NK-92 treated with Interleukin-12 subunit alpha and Interleukin-12 subunit beta, amount 100 ng/mL, for 24 hours (cell line): ENCODE measurements at regions not wholly inside any gene's neighbourhood (a gene's known extent, or its start where the extent isn't known, plus 50 kb on each side); places are given as distances from the start of the nearest gene placed in this dataset.

ENCODE experiments used
- DNase-seq: peaks from one replicate; lab custom pipeline; 2025; lab: John Stamatoyannopoulos, UW

- DNase-seq = no peak
These were observed 88.2 kb upstream of the DAP start for GRCh38 chr5:10849278-10849677.

DNA sequence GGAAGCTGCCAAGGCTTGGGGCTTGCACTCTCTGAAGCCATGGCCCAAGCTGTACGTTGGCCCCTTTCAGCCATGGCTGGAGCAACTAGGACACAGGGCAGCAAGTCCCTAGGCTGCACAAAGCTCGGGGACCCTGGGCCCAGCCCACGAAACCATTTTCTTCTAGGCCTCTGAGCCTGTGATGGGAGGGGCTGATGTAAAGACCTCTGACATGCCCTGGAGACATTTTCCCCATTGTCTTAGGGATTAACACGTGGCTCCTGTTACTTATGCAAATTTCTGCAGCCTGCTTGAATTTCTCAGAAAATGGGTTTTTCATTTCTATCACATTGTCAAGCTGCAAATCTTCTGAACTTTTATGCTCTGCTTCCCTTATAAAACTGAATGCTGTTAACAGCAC lies 83.0 kb upstream of the DAP start:
- no peak for DNase-seq

DNA sequence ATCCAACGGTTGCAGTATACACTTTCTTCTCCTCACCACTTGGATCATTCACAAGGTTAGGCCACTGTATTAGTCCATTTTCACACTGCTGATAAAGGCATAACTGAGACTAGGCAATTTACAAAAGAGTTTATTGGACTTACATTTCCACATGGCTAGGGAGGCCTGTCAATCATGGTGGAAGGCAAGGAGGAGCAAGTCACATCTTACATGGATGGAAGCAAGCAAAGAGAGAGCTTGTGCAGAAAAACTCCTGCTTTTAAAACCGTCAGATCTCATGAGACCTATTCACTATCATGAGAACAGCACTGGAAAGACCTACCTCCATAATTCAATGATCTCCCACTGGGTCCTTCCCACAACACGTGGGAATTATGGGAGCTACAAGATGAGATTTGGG lies 81.8 kb upstream of the DAP start:
- DNase-seq = no peak

DNA sequence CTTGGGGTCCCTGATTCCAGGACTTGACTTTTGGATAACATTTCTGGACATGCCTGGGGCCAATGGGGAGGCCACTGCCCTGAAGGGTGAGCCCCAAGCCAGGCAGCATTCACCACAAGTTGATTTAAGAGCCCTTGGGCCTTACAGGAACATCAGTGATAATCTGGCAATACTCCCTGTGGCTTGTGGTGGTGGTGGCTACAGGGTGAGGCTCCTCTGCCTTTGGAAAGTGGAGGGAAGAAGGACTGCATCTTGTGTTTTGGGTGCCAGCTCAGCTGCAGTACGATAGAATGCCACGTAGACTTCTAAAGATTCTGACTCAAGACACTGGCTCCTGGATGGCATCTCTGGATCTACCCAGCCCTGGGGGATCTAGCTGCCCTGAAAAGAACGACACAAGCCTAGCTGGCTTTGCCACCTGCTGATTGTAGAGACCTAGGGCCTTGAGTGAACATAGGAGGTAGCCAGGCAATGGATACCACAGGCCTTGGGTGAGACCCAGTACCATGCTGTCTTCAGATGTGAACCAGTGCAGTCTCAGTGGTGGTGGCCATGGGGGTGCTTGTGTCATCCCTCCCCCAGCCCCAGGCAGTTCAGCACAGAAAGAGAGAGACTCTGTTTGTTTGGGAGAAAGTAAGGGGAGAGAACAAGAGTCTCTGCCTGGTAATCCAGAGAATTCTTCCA lies 79.0 kb upstream of the DAP start:
- no peak for DNase-seq

GRCh38 chr5:10839118-10839517 lies 78.1 kb upstream of the DAP start:
- no peak for DNase-seq

DNA sequence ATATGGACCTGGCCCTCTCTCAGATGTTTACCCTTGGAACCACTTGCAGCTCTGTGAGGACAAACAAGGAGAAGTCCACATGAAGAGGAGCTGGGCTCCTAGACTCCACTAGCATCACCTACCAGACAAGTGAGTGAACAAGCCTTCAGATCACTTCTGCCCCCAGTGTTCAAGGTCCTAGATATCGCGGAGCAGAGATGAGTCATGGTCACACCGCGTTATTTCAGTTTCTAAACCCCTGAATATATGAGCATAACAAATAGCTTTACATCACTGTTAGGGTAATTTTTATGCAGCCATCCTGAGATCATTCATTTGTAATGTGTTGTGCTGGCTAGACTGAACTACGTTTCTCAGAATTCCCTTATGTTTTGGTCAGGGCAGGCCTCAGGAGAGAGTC lies 77.0 kb upstream of the DAP start:
- DNase-seq = no peak

- no peak for DNase-seq
These were observed 76.0 kb upstream of the DAP start for GRCh38 chr5:10836986-10837385.

DNA sequence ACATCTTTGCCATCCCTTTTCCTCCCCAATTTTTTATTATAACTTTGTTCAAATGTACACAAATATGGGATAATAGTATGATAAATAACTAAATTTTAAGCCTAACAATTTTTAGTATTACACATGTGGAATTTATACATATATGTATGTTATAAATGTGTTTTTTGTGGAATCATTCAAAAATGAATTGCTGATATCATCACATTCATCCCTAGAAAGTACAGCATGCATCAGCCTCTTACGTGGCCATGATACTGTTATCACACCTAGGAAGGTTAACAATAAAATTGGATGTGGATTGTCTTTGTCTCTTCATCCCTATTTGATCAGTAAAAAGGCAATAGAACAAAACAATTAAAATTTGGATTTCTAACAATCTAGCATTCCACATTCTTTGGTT lies 73.7 kb upstream of the DAP start:
- DNase-seq = no peak

DNA sequence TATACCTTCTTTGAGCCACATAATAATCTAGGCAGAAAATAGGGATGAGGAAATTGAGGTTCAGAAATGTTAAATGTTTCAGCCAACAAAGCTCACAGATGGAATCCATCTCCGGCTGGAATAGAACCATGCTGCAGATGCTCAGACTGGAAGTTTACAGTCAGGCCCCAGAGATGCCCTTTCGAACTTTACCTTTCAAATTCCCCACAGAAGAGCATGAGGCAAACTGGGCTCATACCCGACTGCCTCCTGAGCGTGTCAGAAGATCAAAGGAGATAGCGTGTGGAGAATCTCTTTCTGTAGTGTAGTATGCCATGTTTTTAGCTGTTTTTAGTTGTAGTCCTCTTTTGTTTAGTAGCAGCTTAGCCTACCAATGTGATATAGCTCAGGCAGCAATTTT lies 72.0 kb upstream of the DAP start:
- no peak for DNase-seq

DNA sequence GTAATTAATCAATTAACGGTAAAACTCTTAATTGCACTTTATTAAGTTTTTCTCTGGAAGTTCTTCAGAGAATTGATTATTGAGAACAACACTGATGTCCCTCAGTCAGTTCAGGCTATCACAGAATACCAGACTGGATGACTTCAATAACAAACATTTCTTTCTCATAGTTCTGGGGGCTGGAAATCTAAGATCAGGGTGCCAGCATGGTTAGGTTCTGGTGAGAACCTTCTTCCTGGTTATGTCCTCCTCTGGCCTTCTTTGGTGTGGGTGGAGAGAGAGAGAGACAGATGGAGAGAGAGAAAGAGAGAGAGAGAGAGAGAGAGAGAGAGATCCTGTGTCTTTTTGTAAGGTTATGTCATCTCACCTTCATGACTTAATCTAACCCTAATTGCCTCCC lies 71.4 kb upstream of the DAP start:
- DNase-seq = no peak

- DNase-seq = no peak
These were observed 70.4 kb upstream of the DAP start for GRCh38 chr5:10831419-10831818.

DNA sequence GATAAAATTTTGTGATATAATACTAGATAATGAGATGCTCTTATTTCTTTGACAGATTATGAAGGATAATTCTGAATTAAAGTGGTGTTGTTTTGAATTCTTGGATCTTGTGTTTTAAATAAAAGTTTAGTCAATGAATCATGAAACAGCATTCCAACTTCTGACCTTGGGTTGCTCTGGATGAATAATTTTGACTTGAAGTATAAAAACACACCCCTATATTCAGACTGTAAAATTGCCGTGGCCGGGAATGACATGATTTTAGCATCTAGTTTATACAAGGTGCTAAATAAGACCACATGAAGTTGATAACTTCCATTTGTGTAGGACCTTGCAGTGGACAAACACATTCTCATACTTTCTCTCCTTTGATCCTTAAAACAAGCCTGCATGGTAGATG lies 67.2 kb upstream of the DAP start:
- no peak for DNase-seq

- no peak for DNase-seq
These were observed 66.5 kb upstream of the DAP start for GRCh38 chr5:10827571-10827970.

- no peak for DNase-seq
These were observed 65.9 kb upstream of the DAP start for GRCh38 chr5:10826971-10827370.

DNA sequence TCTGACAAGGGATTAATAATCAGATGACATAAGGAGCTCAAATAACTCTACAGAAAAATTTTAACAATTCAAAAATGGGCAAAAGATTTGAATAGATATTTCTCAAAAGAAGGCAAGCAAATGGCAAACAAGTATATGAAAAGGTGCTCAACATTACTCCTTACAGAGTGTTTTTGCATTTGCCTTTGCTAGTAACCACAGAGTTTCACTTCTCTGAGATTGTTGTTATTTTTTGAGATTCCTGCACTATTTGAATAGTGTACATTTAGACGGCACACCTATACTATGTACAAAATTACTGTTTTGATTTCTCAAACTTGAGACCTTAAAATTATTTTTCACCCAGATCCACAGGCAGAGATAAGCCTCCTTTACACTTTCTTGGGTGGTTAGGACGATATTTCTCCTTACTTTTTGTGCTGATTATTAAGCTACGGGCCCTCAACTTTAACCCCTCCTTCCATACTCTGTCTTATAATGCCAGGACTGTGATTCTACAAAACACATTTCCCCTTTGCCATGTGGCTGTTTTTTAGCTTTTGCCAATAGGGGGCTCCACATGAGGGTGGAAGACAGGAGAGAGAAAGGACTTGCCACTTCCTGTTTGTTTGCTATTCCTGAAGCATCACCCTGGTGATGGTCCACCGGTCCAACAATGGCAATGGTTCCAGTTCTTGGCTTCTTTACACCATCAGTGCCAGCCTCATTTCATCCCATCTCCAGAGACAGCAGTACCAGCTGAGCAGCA lies 65.0 kb upstream of the DAP start:
- DNase-seq = no peak

GRCh38 chr5:10812218-10812617 lies 51.2 kb upstream of the DAP start:
- no peak for DNase-seq
